Neural cell (in vitro differentiated cells): ENCODE measurements at regions not wholly inside any gene's neighbourhood (a gene's known extent, or its start where the extent isn't known, plus 50 kb on each side); places are given as distances from the start of the nearest gene placed in this dataset.

Experiments used
- H2AFZ ChIP-seq: fragments of 200-600, 300-800 bp; sonication (generic), shearing (Covaris generic); 2 replicates; pipeline ENCODE4 v1.6.0; 2014; ENCODE audit warnings: low read depth, mild to moderate bottlenecking, antibody characterized with exemption, low read length, moderate library complexity
- H3F3A ChIP-seq: fragments of 200-600 bp; shearing (Covaris generic); 2 replicates; pipeline ENCODE4 v1.6.1; 2016; ENCODE audit warnings: mild to moderate bottlenecking, moderate library complexity, mixed read lengths, antibody characterized with exemption, low read length; ENCODE audit not compliant: insufficient read depth, poor library complexity, severe bottlenecking
- H3K27ac ChIP-seq: fragments of 200-600, 300-800 bp; sonication (generic), shearing (Covaris generic); 2 replicates; pipeline ENCODE4 v1.5.1; 2014; ENCODE audit warnings: mild to moderate bottlenecking, low read length, moderate library complexity
- H3K27me3 ChIP-seq: fragments of 300-800, 200-600 bp; sonication (generic), shearing (Covaris generic); 2 replicates; pipeline ENCODE4 v1.6.0; 2014; ENCODE audit warnings: mild to moderate bottlenecking, low read depth, low read length, moderate library complexity; ENCODE audit not compliant: insufficient read depth
- H3K36me3 ChIP-seq: fragments of 300-800, 200-600 bp; sonication (generic), shearing (Covaris generic); 2 replicates; pipeline ENCODE4 v1.5.1; 2014; ENCODE audit warnings: mild to moderate bottlenecking, antibody characterized with exemption, low read length, moderate library complexity; ENCODE audit not compliant: insufficient read depth
- H3K4me2 ChIP-seq: fragments of 300-800, 200-600 bp; sonication (generic), shearing (Covaris generic); 2 replicates; pipeline ENCODE4 v1.6.0; 2014; ENCODE audit warnings: mild to moderate bottlenecking, low read length
- H3K4me3 ChIP-seq: fragments of 300-800, 200-600 bp; sonication (generic), shearing (Covaris generic); 2 replicates; pipeline ENCODE4 v1.5.1; 2014; ENCODE audit warnings: mild to moderate bottlenecking, low read length, moderate library complexity
- H3K79me2 ChIP-seq: fragments of 200-600 bp; shearing (Covaris generic); replicated peaks from 2 replicates; pipeline ENCODE4 v1.6.0; 2014; ENCODE audit warnings: mild to moderate bottlenecking, low read length, moderate library complexity; ENCODE audit not compliant: insufficient read depth
- H3K9ac ChIP-seq: fragments of 300-800, 200-600 bp; sonication (generic), shearing (Covaris generic); 2 replicates; pipeline ENCODE4 v1.6.1; 2016; ENCODE audit warnings: mild to moderate bottlenecking, low read length, mixed read lengths
- H3K9me2 ChIP-seq: fragments of 200-600 bp; shearing (Covaris generic); 2 replicates; pipeline ENCODE4 v1.6.1; 2016; ENCODE audit warnings: mild to moderate bottlenecking, low read length, mixed read lengths; ENCODE audit not compliant: insufficient read depth
- H3K9me3 ChIP-seq: fragments of 200-600, 300-800 bp; sonication (generic), shearing (Covaris generic); 2 replicates; pipeline ENCODE4 v1.6.1; 2016; ENCODE audit warnings: mild to moderate bottlenecking, mixed run types, low read length, moderate library complexity, mixed read lengths
- H4K20me1 ChIP-seq: fragments of 200-600 bp; shearing (Covaris generic); 2 replicates; pipeline ENCODE4 v1.6.1; 2016; ENCODE audit warnings: mild to moderate bottlenecking, mixed run types; ENCODE audit not compliant: insufficient read depth
- CTCF ChIP-seq: fragments of 450-650 bp; IDR thresholded peaks from 2 replicates; pipeline ENCODE4 v1.5.1; 2014; ENCODE audit warnings: antibody characterized with exemption, mild to moderate bottlenecking, moderate library complexity; ENCODE audit not compliant: poor library complexity, severe bottlenecking
- EP300 ChIP-seq: fragments of 450-650 bp; conservative IDR thresholded peaks from 2 replicates; pipeline ENCODE4 v1.6.1; 2014; ENCODE audit warnings: antibody characterized with exemption, mild to moderate bottlenecking, moderate library complexity; ENCODE audit not compliant: poor library complexity, severe bottlenecking
- EZH2 ChIP-seq: fragments of 200-600, 300-800 bp; shearing (Covaris generic), sonication (generic); IDR thresholded peaks from 2 replicates; pipeline ENCODE4 v1.6.1; 2014; ENCODE audit warnings: antibody characterized with exemption, low read length, borderline replicate concordance, mild to moderate bottlenecking; ENCODE audit not compliant: insufficient read depth, poor library complexity, severe bottlenecking
- MXI1 ChIP-seq: fragments of 450-650 bp; conservative IDR thresholded peaks from 2 replicates; pipeline ENCODE4 v1.6.1; 2014; ENCODE audit warnings: antibody characterized with exemption, mild to moderate bottlenecking; ENCODE audit not compliant: poor library complexity, severe bottlenecking
- POLR2AphosphoS5 ChIP-seq: IDR thresholded peaks from 2 replicates; pipeline ENCODE4 v1.6.1; 2012
- RAD21 ChIP-seq: fragments of 450-650 bp; conservative IDR thresholded peaks from 2 replicates; pipeline ENCODE4 v1.6.1; 2014; ENCODE audit warnings: antibody characterized with exemption, mild to moderate bottlenecking, moderate library complexity
- REST ChIP-seq: IDR thresholded peaks from 2 replicates; pipeline ENCODE4 v1.6.1; 2012; ENCODE audit warnings: borderline replicate concordance
- SMC3 ChIP-seq: fragments of 450-650 bp; conservative IDR thresholded peaks from 2 replicates; pipeline ENCODE4 v1.6.1; 2014; ENCODE audit warnings: antibody characterized with exemption, mild to moderate bottlenecking, moderate library complexity; ENCODE audit not compliant: poor library complexity
- TAF1 ChIP-seq: IDR thresholded peaks from 2 replicates; pipeline ENCODE4 v1.6.1; 2012; ENCODE audit warnings: low read depth

GRCh38 chr4:26081795-26082498 lies 167.9 kb downstream of the SMIM20 start:
- Histone ChIP-seq H3K4me3 (no peak overlapping the region), H4K20me1 (no peaks in the 10 kb centered on the region), H3K9me2 (no peaks in the 10 kb centered on the region), H3K9ac (no peak overlapping the region), H3K27ac (no peak overlapping the region), H3F3A (no peaks in the 10 kb centered on the region), H3K4me2 (no peak overlapping the region), H3K9me3 (no peaks in the 10 kb centered on the region), H3K27me3 (no peaks in the 10 kb centered on the region), H3K36me3 (no peaks in the 10 kb centered on the region), H3K79me2 (no peaks in the 10 kb centered on the region), H2AFZ (no peak overlapping the region)
- TF ChIP-seq TAF1: no peak
- TF ChIP-seq CTCF: peak; percentile 59
- TF ChIP-seq SMC3: peak; percentile 39

- Histone ChIP-seq H4K20me1 (no peaks in the 10 kb centered on the region), H3K4me3 (no peak overlapping the region), H3K79me2 (no peaks in the 10 kb centered on the region), H3K9me3 (no peaks in the 10 kb centered on the region), H3K27ac (no peak overlapping the region), H3K9me2 (no peaks in the 10 kb centered on the region), H3K27me3 (no peaks in the 10 kb centered on the region), H3K4me2 (no peak overlapping the region), H2AFZ (no peak overlapping the region), H3K36me3 (no peaks in the 10 kb centered on the region), H3K9ac (no peak overlapping the region), H3F3A (no peaks in the 10 kb centered on the region)
- TF ChIP-seq MXI1 (no peak), TAF1 (no peak), EP300 (no peak), CTCF (no peak), RAD21 (no peak), REST (no peak), POLR2AphosphoS5 (no peak), SMC3 (no peak), EZH2 (no peak)
Observed at GRCh38 chr4:26082565-26082964, 168.5 kb downstream of the SMIM20 start.
